NCI-H128 (cell line): ENCODE measurements at regions not wholly inside any gene's neighbourhood (a gene's known extent, or its start where the extent isn't known, plus 50 kb on each side); places are given as distances from the start of the nearest gene placed in this dataset.

ENCODE experiments used
- DNase-seq: peaks from one replicate; lab custom pipeline; 2025; ENCODE audit not compliant: unreplicated experiment; lab: John Stamatoyannopoulos, UW

GRCh38 chr12:58253663-58254062 lies 312.3 kb downstream of the ATP23 start:
- no peak for DNase-seq

GRCh38 chr12:58254463-58255100 lies 313.2 kb downstream of the ATP23 start:
- no peak for DNase-seq

GRCh38 chr12:58262796-58263195 lies 321.4 kb downstream of the ATP23 start:
- no peak for DNase-seq

- no peak for DNase-seq
Observed at GRCh38 chr12:58263816-58264215, 322.4 kb downstream of the ATP23 start.

- no peak for DNase-seq
Observed at GRCh38 chr12:58268069-58268468, 326.7 kb downstream of the ATP23 start.

GRCh38 chr12:58269476-58269875 lies 328.1 kb downstream of the ATP23 start:
- DNase-seq, result no peak

GRCh38 chr12:58270966-58271705 lies 329.8 kb downstream of the ATP23 start:
- no peak for DNase-seq

- DNase-seq, result no peak
Observed at GRCh38 chr12:58272461-58272860, 331.1 kb downstream of the ATP23 start.

- DNase-seq, result no peak
Observed at GRCh38 chr12:58277231-58277630, 335.9 kb downstream of the ATP23 start.

- DNase-seq, result no peak
Observed at GRCh38 chr12:58283553-58283952, 342.2 kb downstream of the ATP23 start.

GRCh38 chr12:58285551-58285950 lies 344.2 kb downstream of the ATP23 start:
- DNase-seq, result no peak

GRCh38 chr12:58286353-58286752 lies 345.0 kb downstream of the ATP23 start:
- DNase-seq, result no peak

- no peak for DNase-seq
Observed at GRCh38 chr12:58288190-58288589, 346.8 kb downstream of the ATP23 start.

GRCh38 chr12:58291106-58291505 lies 349.7 kb downstream of the ATP23 start:
- no peak for DNase-seq

GRCh38 chr12:58293308-58293982 lies 352.1 kb downstream of the ATP23 start:
- DNase-seq, result no peak

- no peak for DNase-seq
Observed at GRCh38 chr12:58295268-58295667, 353.9 kb downstream of the ATP23 start.

- no peak for DNase-seq
Observed at GRCh38 chr12:58296863-58297262, 355.5 kb downstream of the ATP23 start.

- DNase-seq, result no peak
Observed at GRCh38 chr12:58298803-58299202, 357.4 kb downstream of the ATP23 start.

GRCh38 chr12:58299371-58299770 lies 358.0 kb downstream of the ATP23 start:
- no peak for DNase-seq

- DNase-seq, result no peak
Observed at GRCh38 chr12:58301038-58301729, 359.8 kb downstream of the ATP23 start.

- no peak for DNase-seq
Observed at GRCh38 chr12:58301730-58302122, 360.4 kb downstream of the ATP23 start.
